ENCODE measurements at regions not wholly inside any gene's neighbourhood (a gene's known extent, or its start where the extent isn't known, plus 50 kb on each side); places are given as distances from the start of the nearest gene placed in this dataset.

GRCh38 chr18:65021021-65021420 lies 729.8 kb upstream of the CDH7 start:
- TF ChIP-seq CTCF (IDR thresholded peaks at IDR 0.05) (no peak), POLR2A (IDR thresholded peaks at IDR 0.05) (no peak)

Data from body of pancreas (tissue), 4 donors.